ENCODE measurements at regions not wholly inside any gene's neighbourhood (a gene's known extent, or its start where the extent isn't known, plus 50 kb on each side); places are given as distances from the start of the nearest gene placed in this dataset.

DNA sequence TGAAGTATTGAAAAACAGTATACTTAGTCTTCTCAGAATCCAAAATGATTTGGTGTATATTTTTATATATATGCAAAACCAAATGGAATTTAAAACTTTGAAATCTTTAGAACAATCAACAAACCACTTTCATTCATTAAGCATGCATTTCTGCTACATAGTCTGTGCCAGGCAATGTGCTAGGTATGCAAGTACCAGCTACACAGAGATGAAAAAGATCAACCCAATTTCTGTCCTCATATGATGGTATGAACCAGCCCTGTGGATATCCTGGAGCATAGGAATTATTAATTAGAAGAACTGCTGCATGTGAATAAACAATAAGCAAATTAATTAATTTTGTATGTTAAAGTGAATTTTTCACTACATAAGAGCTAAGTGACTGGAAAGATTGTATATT, 51.2 kb upstream of the RTN4 start:
- no peak for DNase-seq

GRCh38 chr2:55099878-55100820, 49.9 kb upstream of the RTN4 start:
- no peak for DNase-seq
